Ovary (tissue), 7 donors: ENCODE measurements at regions not wholly inside any gene's neighbourhood (a gene's known extent, or its start where the extent isn't known, plus 50 kb on each side); places are given as distances from the start of the nearest gene placed in this dataset.

ENCODE experiments used
- DNase-seq, 5 donors: peaks; one replicate each; pipeline ENCODE4 v3.0.0-alpha.2; 2019 to 2020
- H3K27ac ChIP-seq, 2 donors: fragments of 200-600 bp; one replicate each; pipeline versions ENCODE4 v1.5.1 to v1.8.0; 2019 to 2022
- H3K27me3 ChIP-seq: fragments of 200-600 bp; one replicate; pipeline ENCODE4 v1.8.0; 2022
- H3K36me3 ChIP-seq: fragments of 200-600 bp; sonication (generic); one replicate; pipeline ENCODE4 v1.5.1; 2019
- H3K4me1 ChIP-seq: one replicate; pipeline ENCODE4 v1.8.1; 2013; ENCODE audit warnings: mild to moderate bottlenecking, moderate library complexity; ENCODE audit not compliant: insufficient read depth
- H3K4me3 ChIP-seq: fragments of 200-600 bp; sonication (generic); one replicate; pipeline ENCODE4 v1.5.1; 2017
- H3K9me3 ChIP-seq, 2 donors: fragments of 200-600 bp in 1 of 2; sonication (generic) in 1 of 2; one replicate each; pipeline versions ENCODE4 v1.5.1 to v1.8.1; 2013 to 2019; ENCODE audit warnings: mild to moderate bottlenecking in 1 of 2, moderate library complexity in 1 of 2
- CTCF ChIP-seq, 3 donors: fragments of 450-650 bp in 2 of 3; fragments of 200-600 bp in 1 of 3; IDR thresholded peaks; one replicate each; pipeline versions ENCODE4 v1.5.1 to v1.8.0; 2016 to 2022; ENCODE audit warnings: antibody characterized with exemption in 3 of 3, mild to moderate bottlenecking in 1 of 3
- EP300 ChIP-seq: sonication (generic); formaldehyde crosslinking; IDR thresholded peaks from one replicate; pipeline ENCODE4 v1.6.1; 2017; ENCODE audit warnings: antibody characterized with exemption
- POLR2A ChIP-seq: fragments of 450-650 bp; IDR thresholded peaks from one replicate; pipeline ENCODE4 v1.6.1; 2017; ENCODE audit warnings: antibody characterized with exemption, mild to moderate bottlenecking, moderate library complexity
- WGBS, 3 donors: extraction: QIAGEN DNeasy Blood & Tissue Kit in 1 of 3; methylation state at CpG; one replicate each; pipeline versions ENCODE4 v1.1.5 to v1.1.7; 2013 to 2017; 5-methylcytosine and 5-hydroxymethylcytosine counted together
- intact Hi-C, 4 donors: fragments of 100-400 bp; cut with DNase I; formaldehyde crosslinking; loops; one replicate each; pipeline versions ENCODE4 v1.11.0 to v1.15.1; 2022 to 2023
- donor health status: DM: no; HTN: no; CAD: no; lungs with moderate emphysema.
- donor health status: DM: no; HTN: no; CAD: no.
- donor health status: Bipolar disorder and iron deficiency.
- donor health status: DM: no; HTN: no; CAD: no.
- donor health status: DM: yes; HTN: yes; CAD: no.

- intact Hi-C loops = no loop called here
- H3K27me3 ChIP-seq = no peaks in the 10 kb centered on the region
- WGBS, 3 donors = 89 to 94% (median 92%) methylated on average over 5 of the region's 5 CpGs
- H3K4me3 ChIP-seq = no peak overlapping the region
- H3K4me1 ChIP-seq = no peaks in the 10 kb centered on the region
- H3K27ac ChIP-seq = no peak overlapping the region
- no peaks in the 10 kb centered on the region for H3K9me3 ChIP-seq
- no peak for DNase-seq
- H3K36me3 ChIP-seq = no peaks in the 10 kb centered on the region
- no peak for TF ChIP-seq POLR2A
- TF ChIP-seq EP300 = no peak
- TF ChIP-seq CTCF (IDR thresholded peaks at IDR 0.05) = no peak
These were observed 368.7 kb downstream of the METTL15 start for GRCh38 chr11:28476864-28477263.

DNA sequence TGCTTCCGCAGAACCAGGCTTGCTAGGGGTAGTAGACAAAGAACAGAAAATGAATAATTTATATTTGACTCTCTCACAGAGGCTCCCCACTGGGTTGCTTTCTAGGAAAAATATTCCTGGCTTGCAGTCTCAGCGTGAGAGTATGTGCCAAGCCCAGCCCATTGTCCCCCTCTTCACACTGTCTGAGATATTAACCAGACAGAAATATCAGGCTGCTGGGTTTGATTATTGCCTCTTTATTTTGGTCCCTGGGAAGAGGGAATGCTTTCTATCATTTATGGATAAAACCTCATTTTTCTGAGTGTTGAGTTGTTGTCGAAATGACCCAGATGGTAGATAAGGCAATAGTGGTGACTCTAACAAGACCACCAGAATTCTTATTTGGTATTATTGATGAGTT, 367.9 kb downstream of the METTL15 start:
- intact Hi-C loops = no loop called here
- TF ChIP-seq POLR2A (no peak), EP300 (no peak), CTCF (IDR thresholded peaks at IDR 0.05) (no peak)
- DNase-seq = no peak
- Histone ChIP-seq H3K9me3 (no peaks in the 10 kb centered on the region), H3K27me3 (no peaks in the 10 kb centered on the region), H3K4me1 (no peaks in the 10 kb centered on the region), H3K4me3 (no peak overlapping the region), H3K27ac (no peak overlapping the region), H3K36me3 (no peaks in the 10 kb centered on the region)
- WGBS, 3 donors = 14 to 17% (median 15%) methylated on average over 3 of the region's 3 CpGs

DNA sequence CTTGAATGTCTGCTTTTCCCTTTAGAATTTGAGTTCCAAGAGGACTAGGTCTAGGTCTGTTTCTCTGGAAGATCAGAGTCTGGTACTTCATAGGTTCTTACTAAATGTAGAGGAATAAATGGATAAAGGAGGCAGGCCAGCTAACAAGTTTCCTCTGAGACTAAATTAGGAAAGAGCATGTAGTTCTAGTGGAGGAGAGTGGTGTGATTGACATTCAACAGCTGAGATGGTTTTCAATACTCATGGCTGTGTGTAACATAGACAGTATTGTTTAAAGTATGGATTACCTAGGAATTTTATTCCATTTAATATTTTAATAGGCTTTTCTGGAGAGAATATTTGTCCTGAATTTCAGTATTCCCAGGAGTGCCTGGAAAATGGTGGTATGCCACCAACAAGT, 364.7 kb downstream of the METTL15 start:
- TF ChIP-seq POLR2A = no peak
- TF ChIP-seq CTCF (IDR thresholded peaks at IDR 0.05) = no peak
- TF ChIP-seq EP300 = no peak
- intact Hi-C loops = no loop called here
- Histone ChIP-seq H3K9me3 (no peaks in the 10 kb centered on the region), H3K27me3 (no peaks in the 10 kb centered on the region), H3K4me3 (no peak overlapping the region), H3K36me3 (no peaks in the 10 kb centered on the region), H3K27ac (no peak overlapping the region), H3K4me1 (no peaks in the 10 kb centered on the region)
- no peak for DNase-seq

DNA sequence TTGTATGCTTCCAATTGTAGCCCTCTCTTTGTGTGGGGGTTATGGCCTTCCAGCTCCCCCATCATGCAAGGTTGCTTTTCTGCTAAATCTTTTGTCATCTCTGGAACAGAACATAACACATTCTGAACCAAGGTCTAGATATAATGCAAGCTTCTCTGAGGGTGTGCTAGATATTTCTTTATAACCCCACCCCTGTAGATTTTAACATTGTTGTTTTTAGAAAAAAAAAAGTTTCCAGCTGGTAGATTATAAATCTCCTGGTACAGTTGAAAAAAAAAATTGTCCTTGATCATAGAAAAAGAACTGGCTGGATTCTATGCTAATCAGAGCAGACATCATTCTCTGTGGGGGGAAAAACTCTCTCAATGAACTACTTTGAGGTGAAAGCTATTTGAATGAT, 363.3 kb downstream of the METTL15 start:
- DNase-seq = no peak
- Histone ChIP-seq H3K4me3 (no peak overlapping the region), H3K4me1 (no peaks in the 10 kb centered on the region), H3K9me3 (no peaks in the 10 kb centered on the region), H3K27me3 (no peaks in the 10 kb centered on the region), H3K36me3 (no peaks in the 10 kb centered on the region), H3K27ac (no peak overlapping the region)
- intact Hi-C loops = no loop called here
- TF ChIP-seq EP300 (no peak), CTCF (IDR thresholded peaks at IDR 0.05) (no peak), POLR2A (no peak)

GRCh38 chr11:28470180-28470579, 362.0 kb downstream of the METTL15 start:
- no peaks in the 10 kb centered on the region for H3K9me3 ChIP-seq
- WGBS, 3 donors = 96 to 98% (median 96%) methylated on average over 2 of the region's 2 CpGs
- no peaks in the 10 kb centered on the region for H3K36me3 ChIP-seq
- no peaks in the 10 kb centered on the region for H3K4me1 ChIP-seq
- TF ChIP-seq CTCF (IDR thresholded peaks at IDR 0.05) (no peak), EP300 (no peak), POLR2A (no peak)
- H3K27me3 ChIP-seq = no peaks in the 10 kb centered on the region
- H3K27ac ChIP-seq = no peak overlapping the region
- H3K4me3 ChIP-seq = no peak overlapping the region
- DNase-seq = no peak
- intact Hi-C loops = no loop called here
